GM12878 (cell line): ENCODE measurements at regions not wholly inside any gene's neighbourhood (a gene's known extent, or its start where the extent isn't known, plus 50 kb on each side); places are given as distances from the start of the nearest gene placed in this dataset.

ENCODE experiments used
- ATAC-seq: fragments of 200-7000 bp; cut with Tn5 transposase; 3 replicates; pipeline ENCODE4 v1.9.1; 2020; ENCODE audit warnings: mild to moderate bottlenecking, moderate library complexity
- BruUV-seq: library from RNA; stranded (reverse); fragments of 400-500 nt; replicated peaks from 2 replicates; lab custom pipeline; 2021; lab: Mats Ljungman, UMichigan
- CTCF ChIA-PET: fragments of 300-600 bp; sonication (Branson Sonifier 250); formaldehyde crosslinking; extraction: SDS; loops from one replicate; lab custom pipeline; 2021; ENCODE audit warnings: inconsistent platforms; lab: Yijun Ruan, JAX
- POLR2A ChIA-PET: fragments of 350-600 bp; formaldehyde crosslinking; extraction: SDS; loops from one replicate; lab custom pipeline; 2021; ENCODE audit warnings: inconsistent platforms; lab: Charles Lee
- RAD21 ChIA-PET: fragments of 300-600 bp; sonication (Branson Sonifier 250); formaldehyde crosslinking; loops from one replicate; lab custom pipeline; 2023; ENCODE audit warnings: antibody characterized with exemption; ENCODE audit not compliant: unreplicated experiment; lab: Charles Lee
- SMC1A ChIA-PET: fragments of 300-600 bp; sonication (Branson Sonifier 250); formaldehyde crosslinking; loops from one replicate; lab custom pipeline; 2023; ENCODE audit not compliant: unreplicated experiment, uncharacterized antibody; lab: Charles Lee
- DNase-seq: peaks from one replicate; pipeline ENCODE4 v3.0.0-alpha.2; 2011; ENCODE audit warnings: low read depth, low spot score
- FAIRE-seq: peaks from 3 replicates; lab custom pipeline; 2011; peaks lifted over from hg19 to GRCh38; lab: Jason Lieb, UNC
- H2AFZ ChIP-seq: 2 replicates; pipeline ENCODE4 v1.6.0; 2011; ENCODE audit warnings: low read depth, low read length, control low read depth; ENCODE audit not compliant: control insufficient read depth
- H3K27ac ChIP-seq: 2 replicates; pipeline ENCODE4 v1.5.1; 2011; ENCODE audit warnings: control low read depth; ENCODE audit not compliant: control insufficient read depth, insufficient read depth
- H3K27me3 ChIP-seq, 2 experiments: replicated peaks in 1 of 2; 2 replicates each; pipeline versions ENCODE4 v1.6.0 to v1.6.1; 2011; ENCODE audit warnings: low read length in 1 of 2; ENCODE audit not compliant: control insufficient read depth in 2 of 2, insufficient read depth in 2 of 2
- H3K36me3 ChIP-seq, 2 experiments: 2 replicates each; pipeline ENCODE4 v1.5.1; 2011; ENCODE audit warnings: low read length in 1 of 2; ENCODE audit not compliant: control insufficient read depth in 2 of 2, insufficient read depth in 2 of 2
- H3K4me1 ChIP-seq: 2 replicates; pipeline ENCODE4 v1.6.1; 2011; ENCODE audit warnings: mild to moderate bottlenecking, low read length, moderate library complexity, mixed read lengths; ENCODE audit not compliant: control insufficient read depth, insufficient read depth
- H3K4me2 ChIP-seq: 2 replicates; pipeline ENCODE4 v1.6.0; 2011; ENCODE audit warnings: control low read depth; ENCODE audit not compliant: control insufficient read depth, insufficient read depth
- H3K4me3 ChIP-seq: fragments of 200-600 bp; sonication (generic); 2 replicates; pipeline ENCODE4 v1.5.1; 2016
- H3K79me2 ChIP-seq: 2 replicates; pipeline ENCODE4 v1.6.0; 2011; ENCODE audit warnings: low read length; ENCODE audit not compliant: control insufficient read depth, insufficient read depth
- H3K9ac ChIP-seq: 2 replicates; pipeline ENCODE4 v1.8.0; 2011; ENCODE audit warnings: low read length, control low read depth, mixed read lengths; ENCODE audit not compliant: control insufficient read depth, insufficient read depth
- H3K9me3 ChIP-seq: replicated peaks from 3 replicates; pipeline ENCODE4 v1.5.1; 2011; ENCODE audit warnings: mild to moderate bottlenecking, low read length; ENCODE audit not compliant: control insufficient read depth, insufficient read depth
- H4K20me1 ChIP-seq: 2 replicates; pipeline ENCODE4 v1.6.0; 2011; ENCODE audit not compliant: control insufficient read depth, insufficient read depth
- E2F8 ChIP-seq: fragments of 450-650 bp; IDR thresholded peaks from 2 replicates; pipeline ENCODE4 v1.6.1; 2018; ENCODE audit warnings: mild to moderate bottlenecking, low read depth, moderate library complexity; ENCODE audit not compliant: partially characterized antibody
- EP300 ChIP-seq, 2 experiments: fragments of 150-350 bp in 1 of 2; IDR thresholded peaks; 2 replicates each; pipeline ENCODE4 v1.6.1; 2011 to 2012; ENCODE audit warnings: low read depth in 2 of 2, low read length in 2 of 2, borderline replicate concordance in 1 of 2, improper control_type of control experiment in 1 of 2, inconsistent platforms in 1 of 2; ENCODE audit not compliant: control insufficient read depth in 1 of 2
- FOXM1 ChIP-seq: IDR thresholded peaks from 2 replicates; pipeline ENCODE4 v1.6.1; 2012; ENCODE audit warnings: low read depth, mild to moderate bottlenecking, inconsistent platforms, low read length, moderate library complexity
- HDGF ChIP-seq: fragments of 450-650 bp; IDR thresholded peaks from 2 replicates; pipeline ENCODE4 v1.6.1; 2016; ENCODE audit warnings: antibody characterized with exemption
- POLR2AphosphoS5 ChIP-seq: IDR thresholded peaks from 2 replicates; pipeline ENCODE4 v1.6.1; 2011; ENCODE audit warnings: mild to moderate bottlenecking, low read length, inconsistent platforms
- RBBP5 ChIP-seq: fragments of 200-600 bp; sonication (generic); conservative IDR thresholded peaks from 2 replicates; pipeline ENCODE4 v1.6.1; 2016
- RELA ChIP-seq: fragments of 450-650 bp; IDR thresholded peaks from 2 replicates; pipeline ENCODE4 v1.8.0; 2014; ENCODE audit warnings: borderline replicate concordance; ENCODE audit not compliant: partially characterized antibody
- TCF7 ChIP-seq: IDR thresholded peaks from 2 replicates; pipeline ENCODE4 v1.6.1; 2014; ENCODE audit warnings: antibody characterized with exemption, borderline replicate concordance
- ZBTB4 ChIP-seq: fragments of 450-650 bp; formaldehyde crosslinking; IDR thresholded peaks from 2 replicates; pipeline ENCODE4 v1.4.0; 2022; ENCODE audit warnings: mild to moderate bottlenecking, moderate library complexity
- ZNF24 ChIP-seq: fragments of 450-650 bp; IDR thresholded peaks from 2 replicates; pipeline ENCODE4 v1.6.1; 2017; ENCODE audit warnings: antibody characterized with exemption, mild to moderate bottlenecking
- WGBS: methylation state at CpG from one replicate; pipeline ENCODE4 v1.1.6; 2016; ENCODE audit warnings: low lambda C conversion rate; ENCODE audit not compliant: insufficient replicate concordance, insufficient coverage; ENCODE audit errors: missing lambda C conversion rate; 5-methylcytosine and 5-hydroxymethylcytosine counted together
- in situ Hi-C: fragments of 300-500 bp; cut with MboI; formaldehyde crosslinking; loops from 9 replicates; pipeline ENCODE4 v1.14.3; 2018; ENCODE audit warnings: mixed read lengths
- intact Hi-C: fragments of 100-400 bp; cut with micrococcal nuclease; formaldehyde crosslinking; loops from one replicate; pipeline ENCODE4 v1.14.2; 2022; ENCODE audit not compliant: unreplicated experiment

- TF ChIP-seq E2F8 (no peak), RELA (no peak), TCF7 (no peak), POLR2AphosphoS5 (no peak), ZNF24 (no peak), FOXM1 (no peak), HDGF (no peak), ZBTB4 (no peak), EP300 (IDR thresholded peaks at IDR 0.05; ENCODE audit: borderline replicate concordance in 1 of 2, control insufficient read depth in 1 of 2, low read depth in 2 of 2, low read length in 2 of 2) (no peak), RBBP5 (no peak)
- ChIA-PET SMC1A (interaction anchor here (1.5 kb wide), 1 partner anchor 10 kb away, joined by 3 read pairs; no protein-coding TSS in a partner anchor), CTCF (no interaction called here), RAD21 (no interaction called here), POLR2A (no interaction called here)
- FAIRE-seq (no peak), ATAC-seq (no peak), DNase-seq (no peak)
- Histone ChIP-seq H3K4me2 (no peak overlapping the region), H3K79me2 (no peaks in the 10 kb centered on the region), H3K9me3 (no peaks in the 10 kb centered on the region), H3K27me3 (no peaks in the 10 kb centered on the region), H3K27ac (no peak overlapping the region), H2AFZ (no peak overlapping the region), H4K20me1 (no peaks in the 10 kb centered on the region), H3K4me3 (no peak overlapping the region), H3K4me1 (no peaks in the 10 kb centered on the region), H3K36me3 (no peaks in the 10 kb centered on the region), H3K9ac (no peak overlapping the region)
- BruUV-seq = no TSS peak
- intact Hi-C loops = no loop called here
- WGBS = 30% methylated on average over 5 of the region's 5 CpGs
- in situ Hi-C loops = no loop called here
Observed at GRCh38 chr10:128866551-128866950, 600.5 kb upstream of the MGMT start.
